ENCODE measurements at regions not wholly inside any gene's neighbourhood (a gene's known extent, or its start where the extent isn't known, plus 50 kb on each side); places are given as distances from the start of the nearest gene placed in this dataset.

GRCh38 chr22:49418341-49418894 lies 409.3 kb downstream of the BRD1 start:
- Histone ChIP-seq H3K4me1 (ENCODE audit: insufficient read depth, low read length) (no peaks in the 10 kb centered on the region), H3K27ac (ENCODE audit: extremely low read length, insufficient read depth, low read length) (no peak overlapping the region), H4K20me1 (ENCODE audit: insufficient read depth, low read length) (no peaks in the 10 kb centered on the region), H3K4me2 (ENCODE audit: low read depth, low read length) (no peak overlapping the region), H2AFZ (ENCODE audit: low read length) (no peak overlapping the region), H3K9me3 (ENCODE audit: low read length) (no peaks in the 10 kb centered on the region), H3K79me2 (ENCODE audit: insufficient read depth, low read length) (no peaks in the 10 kb centered on the region), H3K9ac (ENCODE audit: insufficient read depth, low read depth, low read length) (no peak overlapping the region), H3K27me3 (ENCODE audit: control insufficient read depth in 1 of 2, insufficient read depth in 2 of 2, low read length in 2 of 2) (peaks cover 4 to 39% of the 10 kb centered on the region in 2 experiments; a peak in 4 of 5 replicates), H3K36me3 (replicated peaks in 1 of 2; ENCODE audit: control insufficient read depth in 1 of 2, insufficient read depth in 2 of 2, low read length in 2 of 2) (no peaks in the 10 kb centered on the region), H3K4me3 (replicated peaks in 1 of 3; ENCODE audit: insufficient read depth in 1 of 3, low read depth in 2 of 3, low read length in 3 of 3) (no peak overlapping the region)
- TF ChIP-seq MBD4 (IDR thresholded peaks at IDR 0.05; ENCODE audit: borderline replicate concordance, low read length), result no peak
- TF ChIP-seq ZMYM4 (CRISPR knock-in tag; IDR thresholded peaks at IDR 0.05), result no peak
- no peak for TF ChIP-seq ZNF432 (CRISPR knock-in tag; IDR thresholded peaks at IDR 0.05; ENCODE audit: borderline replicate concordance)
- no peak for TF ChIP-seq HMGA1 (CRISPR knock-in tag; conservative IDR thresholded peaks at IDR 0.05)
- TF ChIP-seq ELF3 (CRISPR knock-in tag; IDR thresholded peaks at IDR 0.05), result no peak
- no peak for TF ChIP-seq ZNF784 (CRISPR knock-in tag; IDR thresholded peaks at IDR 0.05; ENCODE audit: borderline replicate concordance)
- TF ChIP-seq HNRNPUL1 (IDR thresholded peaks at IDR 0.05; ENCODE audit: low read depth, low read length), result no peak
- TF ChIP-seq ZNF343 (CRISPR knock-in tag; IDR thresholded peaks at IDR 0.05), result no peak
- no peak for TF ChIP-seq KMT2B (CRISPR knock-in tag; IDR thresholded peaks at IDR 0.05)
- no peak for TF ChIP-seq ONECUT2 (CRISPR knock-in tag; IDR thresholded peaks at IDR 0.05)
- no peak for TF ChIP-seq ZNF572 (CRISPR knock-in tag; IDR thresholded peaks at IDR 0.05)
- intact Hi-C loops (cut with micrococcal nuclease; ENCODE audit: unreplicated experiment), result no loop called here
- ATAC-seq (no peak), DNase-seq (ENCODE audit: low spot score) (no peak), FAIRE-seq (no peak)
- in situ Hi-C loops (cut with HindIII; ENCODE audit: extremely low pct_ligation_motif_present, low pct_unique_long_range_greater_than_20kb), result no loop called here
- WGBS (ENCODE audit: low lambda C conversion rate), result 54% methylated on average over 25 of the region's 39 CpGs
- POLR2A ChIA-PET, result no interaction called here
- no TSS peak for BruUV-seq (replicated peaks)
- CTCF ChIA-PET (ENCODE audit: low intra/inter-chr PET ratio, low total read pairs), result no interaction called here

All from HepG2 (cell line).